ENCODE measurements at regions not wholly inside any gene's neighbourhood (a gene's known extent, or its start where the extent isn't known, plus 50 kb on each side); places are given as distances from the start of the nearest gene placed in this dataset.

- no peak for TF ChIP-seq CTCF (IDR thresholded peaks at IDR 0.05; ENCODE audit: low read depth, low read length, missing input control)
- no peak for TF ChIP-seq TAF1 (conservative IDR thresholded peaks at IDR 0.05)
- TF ChIP-seq HNF4A (conservative IDR thresholded peaks at IDR 0.05) = no peak
Measured at GRCh38 chr5:71954329-71954728, 152.9 kb upstream of the MAP1B start.
